ENCODE measurements at regions not wholly inside any gene's neighbourhood (a gene's known extent, or its start where the extent isn't known, plus 50 kb on each side); places are given as distances from the start of the nearest gene placed in this dataset.

GRCh38 chr16:49055291-49055690 is 226.3 kb downstream of the CBLN1 start:
- no peak overlapping the region for H3K27ac Mint-ChIP-seq
- no peaks in the 10 kb centered on the region for H3K27me3 ChIP-seq (ENCODE audit: insufficient read depth, low read length, poor library complexity, severe bottlenecking)
- H3K36me3 Mint-ChIP-seq, result no peaks in the 10 kb centered on the region
- no peaks in the 10 kb centered on the region for H3K4me1 Mint-ChIP-seq
- H3K9me3 Mint-ChIP-seq, result peaks cover 0 to 6% (median 0%) of the 10 kb centered on the region in 5 donors
- no peak overlapping the region for H3K4me3 Mint-ChIP-seq
- ChIA-PET CTCF (no interaction called here), POLR2A (no interaction called here)
- no peak overlapping the region for H3K4me3 ChIP-seq (ENCODE audit: low read length)
- H3K27ac ChIP-seq (ENCODE audit: low read depth, low read length), result no peak overlapping the region
- H3K9me3 ChIP-seq (ENCODE audit: low read length), result no peaks in the 10 kb centered on the region
- H3K27me3 Mint-ChIP-seq, result peaks cover 0 to 3% of the 10 kb centered on the region in 2 donors
- no peak for DNase-seq
- no peaks in the 10 kb centered on the region for H3K36me3 ChIP-seq (ENCODE audit: insufficient read depth, low read length)
- H3K4me1 ChIP-seq (ENCODE audit: insufficient read depth, low read length), result no peaks in the 10 kb centered on the region

DNA sequence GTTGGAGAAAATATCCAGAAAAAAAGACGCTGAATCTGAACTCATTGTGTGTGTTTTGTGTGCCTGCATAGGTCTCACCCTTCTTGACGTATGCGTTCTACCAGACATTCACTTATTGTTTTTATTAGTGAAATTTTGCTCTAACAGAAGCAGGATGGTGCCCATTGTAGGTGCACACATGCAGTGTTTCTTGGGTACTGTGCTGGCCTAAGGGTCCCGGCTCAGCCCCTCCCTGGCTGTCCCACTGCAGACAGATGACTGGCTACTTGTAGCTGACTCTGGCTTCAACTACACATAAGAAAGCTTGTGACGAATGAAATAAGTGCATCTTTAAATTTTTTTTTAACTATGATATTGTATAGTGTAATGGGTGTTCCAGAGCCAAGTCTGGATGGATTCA is 227.0 kb downstream of the CBLN1 start:
- H3K36me3 ChIP-seq (ENCODE audit: insufficient read depth, low read length), result no peaks in the 10 kb centered on the region
- H3K9me3 Mint-ChIP-seq, result peaks cover 0 to 6% (median 2%) of the 10 kb centered on the region in 5 donors
- no peaks in the 10 kb centered on the region for H3K36me3 Mint-ChIP-seq
- no peaks in the 10 kb centered on the region for H3K27me3 ChIP-seq (ENCODE audit: insufficient read depth, low read length, poor library complexity, severe bottlenecking)
- peaks cover 0 to 3% of the 10 kb centered on the region in 2 donors for H3K27me3 Mint-ChIP-seq
- ChIA-PET POLR2A (no interaction called here), CTCF (no interaction called here)
- H3K27ac ChIP-seq (ENCODE audit: low read depth, low read length), result no peak overlapping the region
- no peak for DNase-seq
- no peaks in the 10 kb centered on the region for H3K4me1 ChIP-seq (ENCODE audit: insufficient read depth, low read length)
- H3K4me3 ChIP-seq (ENCODE audit: low read length), result no peak overlapping the region
- H3K4me3 Mint-ChIP-seq, result no peak overlapping the region
- H3K4me1 Mint-ChIP-seq, result no peaks in the 10 kb centered on the region
- no peak overlapping the region for H3K27ac Mint-ChIP-seq
- H3K9me3 ChIP-seq (ENCODE audit: low read length), result no peaks in the 10 kb centered on the region

GRCh38 chr16:49052846-49053245 is 228.8 kb downstream of the CBLN1 start:
- no peaks in the 10 kb centered on the region for H3K36me3 ChIP-seq (ENCODE audit: insufficient read depth, low read length)
- ChIA-PET POLR2A (no interaction called here), CTCF (no interaction called here)

GRCh38 chr16:49051576-49051975 is 230.1 kb downstream of the CBLN1 start:
- H3K27me3 Mint-ChIP-seq, result peaks cover 0 to 3% of the 10 kb centered on the region in 2 donors
- H3K9me3 ChIP-seq (ENCODE audit: low read length), result no peaks in the 10 kb centered on the region
- H3K27me3 ChIP-seq (ENCODE audit: insufficient read depth, low read length, poor library complexity, severe bottlenecking), result no peaks in the 10 kb centered on the region
- no peaks in the 10 kb centered on the region for H3K4me1 Mint-ChIP-seq
- H3K4me1 ChIP-seq (ENCODE audit: insufficient read depth, low read length), result no peaks in the 10 kb centered on the region
- no peak overlapping the region for H3K27ac Mint-ChIP-seq
- H3K36me3 Mint-ChIP-seq, result no peaks in the 10 kb centered on the region
- no peak overlapping the region for H3K27ac ChIP-seq (ENCODE audit: low read depth, low read length)
- H3K4me3 ChIP-seq (ENCODE audit: low read length), result no peak overlapping the region
- peak overlapping the region in 1 of 7 donors; percentile 24 for H3K4me3 Mint-ChIP-seq
- peaks cover 0 to 9% (median 5%) of the 10 kb centered on the region in 5 donors for H3K9me3 Mint-ChIP-seq
- no peak for DNase-seq
- CTCF ChIA-PET, result no interaction called here
- POLR2A ChIA-PET, result no interaction called here
- no peaks in the 10 kb centered on the region for H3K36me3 ChIP-seq (ENCODE audit: insufficient read depth, low read length)

More at GRCh38 chr16:49052846-49053245, 228.8 kb downstream of the CBLN1 start:
- Histone ChIP-seq H3K9me3 (ENCODE audit: low read length) (no peaks in the 10 kb centered on the region), H3K27me3 (ENCODE audit: insufficient read depth, low read length, poor library complexity, severe bottlenecking) (no peaks in the 10 kb centered on the region), H3K4me3 (ENCODE audit: low read length) (no peak overlapping the region), H3K4me1 (ENCODE audit: insufficient read depth, low read length) (no peaks in the 10 kb centered on the region), H3K27ac (ENCODE audit: low read depth, low read length) (no peak overlapping the region)
- no peak for DNase-seq
- peaks cover 0 to 6% (median 5%) of the 10 kb centered on the region in 5 donors for H3K9me3 Mint-ChIP-seq
- H3K36me3 Mint-ChIP-seq, result no peaks in the 10 kb centered on the region
- H3K4me1 Mint-ChIP-seq, result no peaks in the 10 kb centered on the region
- H3K27me3 Mint-ChIP-seq, result peaks cover 0 to 3% of the 10 kb centered on the region in 2 donors
- no peak overlapping the region for H3K4me3 Mint-ChIP-seq
- no peak overlapping the region for H3K27ac Mint-ChIP-seq

DNA sequence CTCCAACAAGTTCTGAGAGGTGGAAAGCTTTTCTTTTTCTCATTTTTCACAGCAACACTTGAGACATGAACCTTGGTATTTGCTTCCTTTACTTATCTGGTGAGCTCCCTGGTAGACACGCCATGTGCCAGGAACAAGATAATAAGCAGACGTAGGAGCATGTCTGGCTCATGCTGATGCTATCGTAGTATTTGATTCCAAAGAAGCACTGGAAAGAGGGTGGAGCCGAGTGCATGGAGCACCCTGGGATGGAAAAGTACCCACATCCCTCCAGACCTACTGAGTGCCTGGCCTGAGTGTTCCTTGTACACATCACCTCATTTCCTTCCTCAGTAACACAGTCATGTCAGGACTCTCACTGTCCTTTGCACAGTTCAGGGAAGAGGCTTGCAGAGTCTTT is 231.0 kb downstream of the CBLN1 start:
- Mint-ChIP-seq H3K27me3 (peaks cover 0 to 3% of the 10 kb centered on the region in 2 donors), H3K4me3 (no peak overlapping the region)
- CTCF ChIA-PET, result no interaction called here

GRCh38 chr16:49049644-49050043 is 232.0 kb downstream of the CBLN1 start:
- peaks cover 0 to 3% of the 10 kb centered on the region in 2 donors for H3K27me3 Mint-ChIP-seq
- H3K27me3 ChIP-seq (ENCODE audit: insufficient read depth, low read length, poor library complexity, severe bottlenecking), result no peaks in the 10 kb centered on the region
- H3K4me1 ChIP-seq (ENCODE audit: insufficient read depth, low read length), result no peaks in the 10 kb centered on the region
- no peaks in the 10 kb centered on the region for H3K4me1 Mint-ChIP-seq
- H3K4me3 ChIP-seq (ENCODE audit: low read length), result no peak overlapping the region
- no peaks in the 10 kb centered on the region for H3K36me3 Mint-ChIP-seq
- peaks cover 0 to 12% (median 5%) of the 10 kb centered on the region in 5 donors for H3K9me3 Mint-ChIP-seq
- H3K36me3 ChIP-seq (ENCODE audit: insufficient read depth, low read length), result no peaks in the 10 kb centered on the region
- ChIA-PET POLR2A (no interaction called here), CTCF (no interaction called here)
- H3K27ac Mint-ChIP-seq, result no peak overlapping the region
- H3K4me3 Mint-ChIP-seq, result no peak overlapping the region
- no peak overlapping the region for H3K27ac ChIP-seq (ENCODE audit: low read depth, low read length)
- no peak for DNase-seq
- no peaks in the 10 kb centered on the region for H3K9me3 ChIP-seq (ENCODE audit: low read length)

More for the DNA sequence above, 231.0 kb downstream of the CBLN1 start:
- no peaks in the 10 kb centered on the region for H3K4me1 ChIP-seq (ENCODE audit: insufficient read depth, low read length)
- Mint-ChIP-seq H3K27ac (no peak overlapping the region), H3K9me3 (peaks cover 0 to 12% (median 5%) of the 10 kb centered on the region in 5 donors), H3K4me1 (no peaks in the 10 kb centered on the region), H3K36me3 (no peaks in the 10 kb centered on the region)
- no peaks in the 10 kb centered on the region for H3K27me3 ChIP-seq (ENCODE audit: insufficient read depth, low read length, poor library complexity, severe bottlenecking)
- H3K36me3 ChIP-seq (ENCODE audit: insufficient read depth, low read length), result no peaks in the 10 kb centered on the region
- POLR2A ChIA-PET, result no interaction called here
- no peaks in the 10 kb centered on the region for H3K9me3 ChIP-seq (ENCODE audit: low read length)
- H3K27ac ChIP-seq (ENCODE audit: low read depth, low read length), result no peak overlapping the region
- DNase-seq, result no peak
- H3K4me3 ChIP-seq (ENCODE audit: low read length), result no peak overlapping the region

DNA sequence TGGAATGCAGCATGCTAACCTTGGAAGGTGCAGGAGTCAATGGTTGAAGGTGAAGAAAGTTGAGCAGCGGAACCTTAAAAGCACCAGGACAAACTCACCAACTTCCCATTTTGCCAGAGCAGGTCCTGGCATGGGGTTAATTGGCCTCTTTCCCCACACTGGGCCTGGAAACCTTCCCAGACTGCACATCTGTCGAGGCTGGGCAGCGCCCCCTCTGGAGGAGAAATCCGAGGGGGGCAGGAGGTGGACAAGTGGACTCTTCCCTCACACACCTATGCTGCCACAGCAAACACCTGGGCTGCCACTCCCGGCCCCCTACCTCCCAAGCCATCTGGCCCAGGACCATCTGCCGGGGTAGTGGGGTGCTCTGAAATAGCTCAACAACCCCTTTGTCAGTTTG is 232.4 kb downstream of the CBLN1 start:
- no peaks in the 10 kb centered on the region for H3K36me3 ChIP-seq (ENCODE audit: insufficient read depth, low read length)
- H3K27ac ChIP-seq (ENCODE audit: low read depth, low read length), result no peak overlapping the region
- H3K9me3 ChIP-seq (ENCODE audit: low read length), result no peaks in the 10 kb centered on the region
- no peak overlapping the region for H3K4me3 ChIP-seq (ENCODE audit: low read length)
- ChIA-PET CTCF (no interaction called here), POLR2A (no interaction called here)
- Mint-ChIP-seq H3K27ac (no peak overlapping the region), H3K9me3 (peaks cover 0 to 12% (median 5%) of the 10 kb centered on the region in 5 donors), H3K36me3 (no peaks in the 10 kb centered on the region), H3K4me3 (no peak overlapping the region), H3K4me1 (no peaks in the 10 kb centered on the region), H3K27me3 (peaks cover 0 to 3% of the 10 kb centered on the region in 2 donors)
- DNase-seq, result no peak
- no peaks in the 10 kb centered on the region for H3K27me3 ChIP-seq (ENCODE audit: insufficient read depth, low read length, poor library complexity, severe bottlenecking)
- H3K4me1 ChIP-seq (ENCODE audit: insufficient read depth, low read length), result no peaks in the 10 kb centered on the region

- ChIA-PET POLR2A (no interaction called here), CTCF (no interaction called here)
Measured at GRCh38 chr16:49048557-49048956, 233.1 kb downstream of the CBLN1 start.

GRCh38 chr16:49036126-49036525 is 245.5 kb downstream of the CBLN1 start:
- Mint-ChIP-seq H3K9me3 (peaks cover 0 to 10% (median 3%) of the 10 kb centered on the region in 5 donors), H3K36me3 (no peaks in the 10 kb centered on the region), H3K27me3 (no peaks in the 10 kb centered on the region), H3K4me1 (no peaks in the 10 kb centered on the region), H3K4me3 (no peak overlapping the region), H3K27ac (no peak overlapping the region)
- ChIA-PET CTCF (no interaction called here), POLR2A (no interaction called here)
- no peak overlapping the region for H3K4me3 ChIP-seq (ENCODE audit: low read length)
- no peaks in the 10 kb centered on the region for H3K27me3 ChIP-seq (ENCODE audit: insufficient read depth, low read length, poor library complexity, severe bottlenecking)
- no peaks in the 10 kb centered on the region for H3K9me3 ChIP-seq (ENCODE audit: low read length)
- no peak overlapping the region for H3K27ac ChIP-seq (ENCODE audit: low read depth, low read length)
- no peaks in the 10 kb centered on the region for H3K36me3 ChIP-seq (ENCODE audit: insufficient read depth, low read length)
- H3K4me1 ChIP-seq (ENCODE audit: insufficient read depth, low read length), result no peaks in the 10 kb centered on the region
- DNase-seq, result no peak

More at GRCh38 chr16:49048557-49048956, 233.1 kb downstream of the CBLN1 start:
- H3K4me1 Mint-ChIP-seq, result no peaks in the 10 kb centered on the region
- Histone ChIP-seq H3K4me1 (ENCODE audit: insufficient read depth, low read length) (no peaks in the 10 kb centered on the region), H3K36me3 (ENCODE audit: insufficient read depth, low read length) (no peaks in the 10 kb centered on the region), H3K27ac (ENCODE audit: low read depth, low read length) (no peak overlapping the region), H3K9me3 (ENCODE audit: low read length) (no peaks in the 10 kb centered on the region), H3K4me3 (ENCODE audit: low read length) (no peak overlapping the region), H3K27me3 (ENCODE audit: insufficient read depth, low read length, poor library complexity, severe bottlenecking) (no peaks in the 10 kb centered on the region)
- no peaks in the 10 kb centered on the region for H3K36me3 Mint-ChIP-seq
- no peak overlapping the region for H3K27ac Mint-ChIP-seq
- H3K27me3 Mint-ChIP-seq, result peaks cover 0 to 3% of the 10 kb centered on the region in 2 donors
- H3K9me3 Mint-ChIP-seq, result peaks cover 0 to 12% (median 5%) of the 10 kb centered on the region in 5 donors
- H3K4me3 Mint-ChIP-seq, result no peak overlapping the region
- DNase-seq, result no peak

All from CD8-positive, alpha-beta memory T cell (primary cell).